ENCODE measurements at regions not wholly inside any gene's neighbourhood (a gene's known extent, or its start where the extent isn't known, plus 50 kb on each side); places are given as distances from the start of the nearest gene placed in this dataset.

DNA sequence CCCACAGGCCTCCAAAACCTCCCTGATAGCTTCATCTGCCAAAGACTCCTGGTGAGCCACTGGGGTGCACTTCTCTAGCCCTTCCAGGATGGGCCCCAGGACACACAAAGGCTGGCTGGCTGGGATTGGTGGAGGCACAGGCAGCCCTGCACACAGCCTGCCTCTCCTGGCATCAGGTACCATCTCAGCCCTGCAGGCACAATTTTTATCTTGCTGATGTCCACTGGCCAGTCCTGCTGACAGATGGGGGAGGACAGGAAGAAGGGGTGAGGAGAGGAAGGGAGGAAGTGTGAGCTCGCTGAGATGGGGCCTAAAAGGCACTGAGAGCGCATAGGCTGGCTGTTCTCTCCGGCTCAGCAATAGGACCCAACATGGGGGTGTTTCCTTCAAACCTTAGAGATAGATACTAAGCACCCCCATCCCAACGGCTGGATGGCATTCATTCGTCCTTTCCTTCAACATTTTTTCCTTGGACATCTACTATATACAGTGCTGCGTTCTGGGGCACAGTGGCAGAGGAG, 92.7 kb downstream of the PJA1 start:
- Histone ChIP-seq H3K36me3 (ENCODE audit: insufficient read depth, low read length) (no peaks in the 10 kb centered on the region), H3K4me1 (ENCODE audit: insufficient read depth, low read length) (no peaks in the 10 kb centered on the region), H3K27ac (ENCODE audit: low read depth in 1 of 2, low read length in 2 of 2) (no peak overlapping the region), H3K9me3 (ENCODE audit: control insufficient read depth in 1 of 2, insufficient read depth in 1 of 2, low read length in 2 of 2) (no peaks in the 10 kb centered on the region), H3K4me3 (ENCODE audit: low read length) (no peak overlapping the region), H3K27me3 (ENCODE audit: control insufficient read depth in 1 of 2, insufficient read depth in 2 of 2, low read length in 2 of 2) (no peaks in the 10 kb centered on the region)
- no peak overlapping the region for H3K27ac Mint-ChIP-seq
- H3K4me1 Mint-ChIP-seq (ENCODE audit: low read depth): no peaks in the 10 kb centered on the region
- ChIA-PET POLR2A (no interaction called here), CTCF (no interaction called here)
- H3K36me3 Mint-ChIP-seq (ENCODE audit: low read depth): no peaks in the 10 kb centered on the region
- TF ChIP-seq, protein P1, sequence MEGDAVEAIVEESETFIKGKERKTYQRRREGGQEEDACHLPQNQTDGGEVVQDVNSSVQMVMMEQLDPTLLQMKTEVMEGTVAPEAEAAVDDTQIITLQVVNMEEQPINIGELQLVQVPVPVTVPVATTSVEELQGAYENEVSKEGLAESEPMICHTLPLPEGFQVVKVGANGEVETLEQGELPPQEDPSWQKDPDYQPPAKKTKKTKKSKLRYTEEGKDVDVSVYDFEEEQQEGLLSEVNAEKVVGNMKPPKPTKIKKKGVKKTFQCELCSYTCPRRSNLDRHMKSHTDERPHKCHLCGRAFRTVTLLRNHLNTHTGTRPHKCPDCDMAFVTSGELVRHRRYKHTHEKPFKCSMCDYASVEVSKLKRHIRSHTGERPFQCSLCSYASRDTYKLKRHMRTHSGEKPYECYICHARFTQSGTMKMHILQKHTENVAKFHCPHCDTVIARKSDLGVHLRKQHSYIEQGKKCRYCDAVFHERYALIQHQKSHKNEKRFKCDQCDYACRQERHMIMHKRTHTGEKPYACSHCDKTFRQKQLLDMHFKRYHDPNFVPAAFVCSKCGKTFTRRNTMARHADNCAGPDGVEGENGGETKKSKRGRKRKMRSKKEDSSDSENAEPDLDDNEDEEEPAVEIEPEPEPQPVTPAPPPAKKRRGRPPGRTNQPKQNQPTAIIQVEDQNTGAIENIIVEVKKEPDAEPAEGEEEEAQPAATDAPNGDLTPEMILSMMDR (IDR thresholded peaks at IDR 0.05): no peak
- no peaks in the 10 kb centered on the region for H3K27me3 Mint-ChIP-seq
- no peaks in the 10 kb centered on the region for H3K9me3 Mint-ChIP-seq
- intact Hi-C loops (cut with DNase I, micrococcal nuclease): no loop called here
- ATAC-seq (ENCODE audit: poor library complexity) (no peak), DNase-seq (no peak)
- H3K4me3 Mint-ChIP-seq: no peak overlapping the region

GRCh38 chrX:69070949-69071650, 94.2 kb downstream of the PJA1 start:
- Histone ChIP-seq H3K36me3 (ENCODE audit: insufficient read depth, low read length) (no peaks in the 10 kb centered on the region), H3K9me3 (ENCODE audit: control insufficient read depth in 1 of 2, insufficient read depth in 1 of 2, low read length in 2 of 2) (no peaks in the 10 kb centered on the region), H3K4me1 (ENCODE audit: insufficient read depth, low read length) (no peaks in the 10 kb centered on the region), H3K4me3 (ENCODE audit: low read length) (no peak overlapping the region), H3K27me3 (ENCODE audit: control insufficient read depth in 1 of 2, insufficient read depth in 2 of 2, low read length in 2 of 2) (no peaks in the 10 kb centered on the region), H3K27ac (ENCODE audit: low read depth in 1 of 2, low read length in 2 of 2) (no peak overlapping the region)
- H3K4me3 Mint-ChIP-seq: no peak overlapping the region
- CTCF ChIA-PET: no interaction called here
- H3K27me3 Mint-ChIP-seq: no peaks in the 10 kb centered on the region
- no peak overlapping the region for H3K27ac Mint-ChIP-seq
- H3K4me1 Mint-ChIP-seq (ENCODE audit: low read depth): no peaks in the 10 kb centered on the region
- no peak for ATAC-seq (ENCODE audit: poor library complexity)
- no peak for DNase-seq
- POLR2A ChIA-PET: no interaction called here
- no peaks in the 10 kb centered on the region for H3K36me3 Mint-ChIP-seq (ENCODE audit: low read depth)
- intact Hi-C loops (cut with DNase I, micrococcal nuclease): no loop called here
- TF ChIP-seq, protein P1 (IDR thresholded peaks at IDR 0.05): no peak
- H3K9me3 Mint-ChIP-seq: no peaks in the 10 kb centered on the region

GRCh38 chrX:69069876-69070275, 95.4 kb downstream of the PJA1 start:
- DNase-seq (no peak), ATAC-seq (ENCODE audit: poor library complexity) (no peak)
- no peaks in the 10 kb centered on the region for H3K4me1 Mint-ChIP-seq (ENCODE audit: low read depth)

More at GRCh38 chrX:69069876-69070275, 95.4 kb downstream of the PJA1 start:
- ChIA-PET CTCF (no interaction called here), POLR2A (no interaction called here)
- intact Hi-C loops (cut with DNase I, micrococcal nuclease): no loop called here
- no peaks in the 10 kb centered on the region for H3K4me1 ChIP-seq (ENCODE audit: insufficient read depth, low read length)
- Mint-ChIP-seq H3K9me3 (no peaks in the 10 kb centered on the region), H3K27me3 (no peaks in the 10 kb centered on the region), H3K36me3 (ENCODE audit: low read depth) (no peaks in the 10 kb centered on the region), H3K4me3 (no peak overlapping the region), H3K27ac (no peak overlapping the region)
- no peak overlapping the region for H3K27ac ChIP-seq (ENCODE audit: low read depth in 1 of 2, low read length in 2 of 2)
- no peaks in the 10 kb centered on the region for H3K36me3 ChIP-seq (ENCODE audit: insufficient read depth, low read length)
- no peak overlapping the region for H3K4me3 ChIP-seq (ENCODE audit: low read length)
- no peaks in the 10 kb centered on the region for H3K27me3 ChIP-seq (ENCODE audit: control insufficient read depth in 1 of 2, insufficient read depth in 2 of 2, low read length in 2 of 2)
- TF ChIP-seq, protein P1 (IDR thresholded peaks at IDR 0.05): no peak
- no peaks in the 10 kb centered on the region for H3K9me3 ChIP-seq (ENCODE audit: control insufficient read depth in 1 of 2, insufficient read depth in 1 of 2, low read length in 2 of 2)
